WI38 (cell line): ENCODE measurements at regions not wholly inside any gene's neighbourhood (a gene's known extent, or its start where the extent isn't known, plus 50 kb on each side); places are given as distances from the start of the nearest gene placed in this dataset.

Source experiments
- H3K4me3 ChIP-seq: 2 replicates; pipeline ENCODE4 v1.5.1; 2011; ENCODE audit warnings: low read depth, mild to moderate bottlenecking, control low read depth, low read length
- CTCF ChIP-seq: IDR thresholded peaks from 2 replicates; pipeline ENCODE4 v1.5.1; 2012; ENCODE audit warnings: low read depth, mild to moderate bottlenecking, control low read depth, low read length

- no peak for TF ChIP-seq CTCF
- H3K4me3 ChIP-seq: no peak overlapping the region
Measured at GRCh38 chr13:39282400-39282972, 244.2 kb downstream of the NHLRC3 start.

GRCh38 chr13:39283072-39283471 is 244.8 kb downstream of the NHLRC3 start:
- H3K4me3 ChIP-seq: no peak overlapping the region
- no peak for TF ChIP-seq CTCF

- no peak; the same call in 1 of the 2 replicates for TF ChIP-seq CTCF
Measured at GRCh38 chr13:39284801-39285388, 246.6 kb downstream of the NHLRC3 start.

More at GRCh38 chr13:39284801-39285388, 246.6 kb downstream of the NHLRC3 start:
- no peak overlapping the region for H3K4me3 ChIP-seq
